ENCODE measurements at regions not wholly inside any gene's neighbourhood (a gene's known extent, or its start where the extent isn't known, plus 50 kb on each side); places are given as distances from the start of the nearest gene placed in this dataset.
"Not testable (repeated sequence)": the region's sequence is repeated elsewhere in the genome, so short reads cannot be mapped to it uniquely, and the experiment has no call there.

DNA sequence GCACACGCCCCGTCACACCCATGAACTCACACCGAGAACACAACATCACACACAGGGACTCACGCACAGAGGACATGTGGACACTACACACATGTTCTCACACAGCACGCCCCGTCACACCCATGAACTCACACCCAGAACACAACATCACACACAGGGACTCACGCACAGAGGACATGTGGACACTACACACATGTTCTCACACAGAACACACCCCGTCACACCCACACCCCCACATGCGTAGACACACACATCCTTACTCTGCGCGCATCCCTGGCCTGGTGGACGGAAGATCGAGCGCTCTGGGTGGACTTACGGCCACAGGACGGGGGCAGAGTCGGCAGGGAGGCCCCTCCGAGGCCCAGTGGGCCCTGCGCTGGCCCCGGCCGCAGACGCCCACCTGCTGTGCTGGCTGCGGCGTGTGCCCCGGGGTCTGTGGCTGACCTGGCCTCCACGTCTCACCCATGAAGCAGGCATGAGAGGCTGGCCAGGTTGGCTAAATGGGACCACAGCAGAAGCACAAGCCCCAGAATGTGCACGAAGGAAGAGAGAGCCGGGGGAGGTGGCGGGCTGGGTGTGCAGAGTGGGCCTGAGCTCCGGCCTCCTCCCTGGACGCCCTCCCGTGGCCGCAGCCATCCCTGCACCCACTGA lies 125.5 kb downstream of the METRNL start:
- H3K9me3 Mint-ChIP-seq; DNase-seq (ENCODE audit: low spot score in 2 of 2); H3K36me3 Mint-ChIP-seq; ATAC-seq (ENCODE audit: low read depth); H3K4me3 Mint-ChIP-seq; H3K27me3 Mint-ChIP-seq: not testable (repeated sequence)
- peaks cover 20% of the 10 kb centered on the region for H3K4me1 Mint-ChIP-seq
- H3K27ac Mint-ChIP-seq = peak overlapping the region; percentile 10

DNA sequence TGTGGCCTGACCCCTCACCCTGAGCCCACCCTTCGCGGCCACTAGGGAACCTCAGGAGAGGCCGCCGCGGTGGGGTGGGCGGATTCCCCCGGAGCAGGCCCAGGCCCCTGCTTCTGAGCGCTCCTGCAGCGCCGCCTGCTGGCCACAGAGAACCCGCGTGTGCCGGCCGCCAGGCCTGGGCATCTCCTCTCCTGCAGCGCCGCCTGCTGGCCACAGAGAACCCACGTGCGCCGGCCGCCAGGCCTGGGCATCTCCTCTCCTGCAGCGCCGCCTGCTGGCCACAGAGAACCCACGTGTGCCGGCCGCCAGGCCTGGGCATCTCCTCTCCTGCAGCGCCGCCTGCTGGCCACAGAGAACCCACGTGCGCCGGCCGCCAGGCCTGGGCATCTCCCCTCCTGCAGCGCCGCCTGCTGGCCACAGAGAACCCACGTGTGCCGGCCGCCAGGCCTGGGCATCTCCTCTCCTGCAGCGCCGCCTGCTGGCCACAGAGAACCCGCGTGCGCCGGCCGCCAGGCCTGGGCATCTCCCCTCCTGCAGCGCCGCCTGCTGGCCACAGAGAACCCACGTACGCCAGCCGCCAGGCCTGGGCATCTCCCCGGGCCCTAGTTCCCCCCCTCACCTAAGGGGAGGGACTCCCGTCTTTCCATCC lies 126.1 kb downstream of the METRNL start:
- DNase-seq (ENCODE audit: low spot score in 2 of 2) = peak; percentile 79 to 86
- H3K36me3 Mint-ChIP-seq; H3K9me3 Mint-ChIP-seq; H3K4me3 Mint-ChIP-seq; H3K27me3 Mint-ChIP-seq; ATAC-seq (ENCODE audit: low read depth); H3K27ac Mint-ChIP-seq: not testable (repeated sequence)
- peaks cover 14% of the 10 kb centered on the region for H3K4me1 Mint-ChIP-seq

DNA sequence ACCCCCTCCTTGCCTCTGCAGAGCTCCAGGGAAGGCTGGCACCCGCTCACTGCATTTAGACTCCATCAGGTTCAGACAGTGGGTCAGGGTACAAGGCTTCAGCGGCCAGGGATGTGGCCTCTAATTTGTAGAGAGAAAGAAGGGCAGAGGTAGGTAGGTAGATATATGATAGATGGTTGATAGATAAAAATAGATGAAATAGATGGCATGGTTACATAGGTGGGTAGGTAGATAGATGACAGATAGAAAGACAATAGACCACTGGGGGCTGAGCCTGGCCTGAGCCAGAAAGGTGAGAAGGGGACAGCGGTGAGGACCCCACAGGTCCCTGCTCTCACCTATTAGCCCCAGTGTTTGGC lies 126.6 kb downstream of the METRNL start:
- not testable (repeated sequence) for H3K9me3 Mint-ChIP-seq; H3K4me3 Mint-ChIP-seq; H3K27me3 Mint-ChIP-seq; ATAC-seq (ENCODE audit: low read depth); H3K27ac Mint-ChIP-seq; H3K36me3 Mint-ChIP-seq; DNase-seq (ENCODE audit: low spot score in 2 of 2)
- peaks cover 13% of the 10 kb centered on the region for H3K4me1 Mint-ChIP-seq

DNA sequence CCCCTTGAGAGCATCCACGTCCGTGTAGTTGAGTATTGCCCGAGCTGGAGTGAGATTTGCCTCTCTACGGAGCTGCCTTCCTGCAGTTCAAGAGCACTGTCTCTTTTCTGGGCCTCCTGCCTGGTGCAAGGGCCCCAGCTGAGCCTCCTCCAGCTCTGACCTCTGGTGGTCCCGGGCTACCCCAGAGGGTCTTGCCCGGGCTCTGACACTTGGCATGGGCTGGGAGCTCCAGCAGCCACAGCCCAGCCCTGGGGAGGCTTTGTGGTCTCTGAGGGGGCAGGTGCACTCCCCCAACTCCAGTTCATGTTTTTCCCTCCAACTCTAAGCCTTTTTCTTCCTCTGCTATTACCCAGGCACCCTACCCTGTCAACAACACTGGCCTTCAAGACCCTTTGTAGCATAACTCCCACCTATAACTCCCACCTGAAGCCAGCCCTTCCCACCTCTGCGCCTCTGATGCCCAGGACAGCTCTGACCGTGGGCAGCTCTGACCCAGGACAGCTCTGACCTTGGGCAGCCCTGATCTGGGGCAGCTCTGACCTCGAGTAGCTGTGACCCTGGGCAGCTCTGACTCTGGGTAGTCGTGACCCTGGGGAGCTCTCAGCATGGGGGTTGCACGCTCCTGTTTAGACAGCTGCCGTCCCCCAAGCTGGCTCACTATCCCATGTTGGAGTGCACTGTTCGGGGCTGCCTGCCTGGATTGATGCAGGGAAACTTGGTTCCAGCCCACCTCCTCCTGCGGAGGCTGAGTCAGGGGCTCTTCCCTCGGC lies 127.6 kb downstream of the METRNL start:
- DNase-seq (ENCODE audit: low spot score in 2 of 2) = peak in 1 of 2 donors; percentile 10

DNA sequence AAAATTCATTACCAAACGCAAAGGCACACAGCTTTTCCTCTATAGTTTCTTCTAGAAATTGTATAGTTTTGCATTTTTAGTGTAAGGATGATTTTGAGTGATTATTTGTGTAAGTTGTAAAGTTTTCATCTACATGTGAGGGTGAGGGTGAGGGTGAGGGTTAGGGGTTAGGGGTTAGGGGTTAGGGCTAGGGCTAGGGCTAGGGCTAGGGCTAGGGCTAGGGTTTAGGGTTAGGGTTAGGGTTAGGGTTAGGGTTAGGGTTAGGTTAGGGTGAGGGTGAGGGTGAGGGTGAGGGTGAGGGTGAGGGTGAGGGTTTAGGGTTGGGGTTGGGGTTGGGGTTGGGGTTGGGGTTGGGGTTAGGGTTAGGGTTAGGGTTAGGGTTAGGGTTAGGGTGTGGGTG lies 167.6 kb downstream of the METRNL start:
- DNase-seq (ENCODE audit: low spot score in 2 of 2); H3K27me3 Mint-ChIP-seq; H3K9me3 Mint-ChIP-seq; H3K36me3 Mint-ChIP-seq; ATAC-seq (ENCODE audit: low read depth); H3K27ac Mint-ChIP-seq; H3K4me3 Mint-ChIP-seq; H3K4me1 Mint-ChIP-seq: not testable (repeated sequence)

More for the DNA sequence above, 127.6 kb downstream of the METRNL start:
- not testable (repeated sequence) for H3K9me3 Mint-ChIP-seq; H3K36me3 Mint-ChIP-seq; H3K27me3 Mint-ChIP-seq; H3K4me3 Mint-ChIP-seq; H3K4me1 Mint-ChIP-seq; ATAC-seq (ENCODE audit: low read depth); H3K27ac Mint-ChIP-seq

All from memory B cell (primary cell).